ENCODE measurements at regions not wholly inside any gene's neighbourhood (a gene's known extent, or its start where the extent isn't known, plus 50 kb on each side); places are given as distances from the start of the nearest gene placed in this dataset.

DNA sequence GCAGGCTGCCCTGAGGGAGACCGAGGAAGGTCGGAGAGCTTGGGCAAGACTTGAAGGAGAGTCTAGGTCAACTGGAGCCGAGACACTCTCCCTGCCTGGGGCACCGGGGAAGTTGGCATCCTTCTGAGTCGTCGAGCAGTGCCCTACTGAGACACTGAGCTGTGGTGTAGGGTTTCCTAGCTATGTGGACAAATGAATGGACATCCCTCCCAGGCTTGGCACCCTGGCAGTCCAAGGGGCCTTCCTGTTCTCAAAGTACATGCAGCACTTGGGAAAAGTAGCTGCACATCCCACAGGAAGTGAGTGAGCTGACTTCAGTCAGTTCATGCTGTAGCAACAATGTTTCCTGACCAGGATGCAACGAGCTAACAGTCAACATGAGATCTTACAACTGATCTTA lies 57.2 kb upstream of the INPP5A start:
- Mint-ChIP-seq H3K27me3 (peaks cover 1% of the 10 kb centered on the region), H3K4me3 (no peak overlapping the region), H3K27ac (no peak overlapping the region), H3K36me3 (no peaks in the 10 kb centered on the region), H3K4me1 (no peaks in the 10 kb centered on the region), H3K9me3 (no peaks in the 10 kb centered on the region)

DNA sequence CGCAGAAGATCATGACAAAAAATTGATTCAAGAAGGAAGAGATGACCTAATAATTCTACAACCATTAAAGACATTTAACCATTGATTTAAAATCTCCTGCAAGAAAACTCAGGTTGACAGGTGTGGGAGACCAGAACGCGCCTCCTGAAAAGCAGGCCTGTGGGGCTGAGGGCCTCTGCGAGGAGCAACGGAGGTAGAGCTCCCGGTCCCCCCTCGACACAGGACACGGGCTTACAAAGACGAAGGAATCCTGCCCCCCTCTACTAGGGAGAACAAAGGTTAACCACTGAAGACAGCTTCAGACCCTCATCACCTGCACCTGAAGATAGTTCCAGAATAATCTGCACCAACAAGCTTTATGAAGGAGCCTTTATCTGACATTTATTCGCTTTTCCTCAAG lies 55.9 kb upstream of the INPP5A start:
- H3K9me3 Mint-ChIP-seq: no peaks in the 10 kb centered on the region
- H3K27me3 Mint-ChIP-seq: peaks cover 1% of the 10 kb centered on the region
- no peak overlapping the region for H3K27ac Mint-ChIP-seq
- H3K4me3 Mint-ChIP-seq: no peak overlapping the region
- H3K36me3 Mint-ChIP-seq: no peaks in the 10 kb centered on the region
- H3K4me1 Mint-ChIP-seq: no peaks in the 10 kb centered on the region

DNA sequence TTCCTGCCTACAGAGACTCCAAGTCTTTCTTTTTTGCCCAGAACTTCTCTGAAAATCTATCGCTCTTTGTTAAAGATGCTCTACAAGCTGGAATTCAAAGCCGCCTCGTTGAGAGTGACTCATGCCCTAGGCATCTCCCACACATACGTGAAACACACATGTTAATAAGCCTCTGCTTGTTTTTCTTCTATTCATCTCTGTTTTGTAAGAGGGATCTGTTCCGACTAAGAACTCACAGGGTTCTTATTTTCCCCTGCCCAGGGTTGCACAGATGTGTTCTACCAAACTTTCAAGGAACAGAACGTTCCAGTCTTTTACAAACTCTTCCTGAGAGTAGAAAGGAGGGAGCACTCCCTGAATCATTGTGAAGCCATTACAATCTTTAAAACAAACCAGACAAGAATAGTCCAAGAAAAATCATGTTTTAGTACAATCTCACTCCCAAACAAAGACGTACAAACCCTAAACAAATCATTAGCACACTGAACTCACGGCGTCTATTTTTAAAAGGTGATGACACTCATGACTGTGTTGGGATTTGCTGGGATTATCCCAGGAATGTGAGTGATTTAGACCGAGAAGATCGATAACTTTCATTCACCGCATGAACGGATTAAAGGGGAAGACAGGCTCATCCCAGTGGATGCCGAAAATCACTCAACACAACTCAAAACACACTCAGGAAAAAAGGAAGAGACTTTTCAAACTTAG lies 55.3 kb upstream of the INPP5A start:
- H3K27ac Mint-ChIP-seq: no peak overlapping the region
- no peaks in the 10 kb centered on the region for H3K27me3 Mint-ChIP-seq
- no peaks in the 10 kb centered on the region for H3K4me1 Mint-ChIP-seq
- H3K4me3 Mint-ChIP-seq: no peak overlapping the region
- H3K9me3 Mint-ChIP-seq: no peaks in the 10 kb centered on the region
- H3K36me3 Mint-ChIP-seq: no peaks in the 10 kb centered on the region

DNA sequence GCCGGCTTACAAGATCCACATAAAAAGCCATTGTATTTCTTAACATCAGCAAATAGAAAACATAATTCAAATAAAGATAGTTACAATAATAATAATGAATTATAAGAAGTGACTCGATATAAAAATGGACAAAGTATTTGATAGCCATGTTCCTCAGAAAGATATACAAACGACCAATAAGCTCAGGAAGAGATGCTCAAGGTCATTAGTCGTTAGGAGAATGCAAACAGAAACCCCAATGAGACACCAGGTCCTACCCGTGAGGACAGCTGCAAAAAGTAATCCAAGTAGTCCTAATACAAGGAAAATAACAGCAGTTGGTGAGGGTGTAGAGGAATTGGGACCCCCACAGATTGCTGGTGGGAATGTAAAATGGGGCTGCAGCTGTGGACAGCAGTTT lies 54.2 kb upstream of the INPP5A start:
- H3K4me1 Mint-ChIP-seq: no peaks in the 10 kb centered on the region
- H3K27ac Mint-ChIP-seq: no peak overlapping the region
- H3K27me3 Mint-ChIP-seq: no peaks in the 10 kb centered on the region
- no peaks in the 10 kb centered on the region for H3K36me3 Mint-ChIP-seq
- no peak overlapping the region for H3K4me3 Mint-ChIP-seq
- no peaks in the 10 kb centered on the region for H3K9me3 Mint-ChIP-seq

DNA sequence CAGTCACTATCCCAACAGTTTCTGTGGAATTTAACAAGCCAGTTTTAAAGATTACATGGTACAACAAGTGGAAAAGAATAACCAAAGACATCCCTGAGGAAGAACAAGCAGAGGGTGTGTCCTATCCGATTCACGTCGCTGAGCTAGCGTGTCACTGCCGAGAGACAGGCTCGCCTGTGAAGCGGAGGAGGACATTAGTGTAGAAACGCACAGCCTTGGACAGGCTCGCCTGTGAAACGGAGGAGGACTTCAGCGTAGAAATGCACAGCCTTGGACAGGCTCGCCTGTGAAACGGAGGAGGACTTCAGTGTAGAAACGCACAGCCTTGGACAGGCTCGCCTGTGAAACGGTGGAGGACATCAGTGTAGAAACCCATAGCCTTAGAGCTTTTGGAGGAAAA lies 52.7 kb upstream of the INPP5A start:
- H3K36me3 Mint-ChIP-seq: no peaks in the 10 kb centered on the region
- no peaks in the 10 kb centered on the region for H3K4me1 Mint-ChIP-seq
- no peaks in the 10 kb centered on the region for H3K9me3 Mint-ChIP-seq
- H3K4me3 Mint-ChIP-seq: no peak overlapping the region
- H3K27ac Mint-ChIP-seq: no peak overlapping the region
- no peaks in the 10 kb centered on the region for H3K27me3 Mint-ChIP-seq

DNA sequence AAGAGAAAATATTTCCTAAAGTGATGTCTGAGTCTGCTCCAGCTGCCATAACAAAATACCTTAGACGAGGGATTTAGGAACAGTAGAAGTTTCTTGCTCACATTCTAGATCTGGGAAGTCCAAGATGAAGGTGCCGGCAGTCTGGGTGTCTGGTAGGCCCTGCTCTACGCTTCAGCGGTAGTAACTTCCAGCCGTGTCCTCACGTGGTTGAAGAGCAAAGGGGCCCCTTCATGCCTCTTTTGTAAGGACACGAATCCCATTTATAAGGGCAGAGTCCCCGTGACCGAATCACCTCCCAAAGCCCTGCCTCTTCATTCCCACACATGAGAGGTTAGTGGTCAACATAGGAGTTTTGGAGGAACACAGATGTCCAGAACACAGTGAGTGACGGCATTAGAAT lies 52.2 kb upstream of the INPP5A start:
- H3K4me1 Mint-ChIP-seq: no peaks in the 10 kb centered on the region
- H3K27ac Mint-ChIP-seq: no peak overlapping the region
- H3K9me3 Mint-ChIP-seq: no peaks in the 10 kb centered on the region
- H3K36me3 Mint-ChIP-seq: no peaks in the 10 kb centered on the region
- no peak overlapping the region for H3K4me3 Mint-ChIP-seq
- no peaks in the 10 kb centered on the region for H3K27me3 Mint-ChIP-seq

DNA sequence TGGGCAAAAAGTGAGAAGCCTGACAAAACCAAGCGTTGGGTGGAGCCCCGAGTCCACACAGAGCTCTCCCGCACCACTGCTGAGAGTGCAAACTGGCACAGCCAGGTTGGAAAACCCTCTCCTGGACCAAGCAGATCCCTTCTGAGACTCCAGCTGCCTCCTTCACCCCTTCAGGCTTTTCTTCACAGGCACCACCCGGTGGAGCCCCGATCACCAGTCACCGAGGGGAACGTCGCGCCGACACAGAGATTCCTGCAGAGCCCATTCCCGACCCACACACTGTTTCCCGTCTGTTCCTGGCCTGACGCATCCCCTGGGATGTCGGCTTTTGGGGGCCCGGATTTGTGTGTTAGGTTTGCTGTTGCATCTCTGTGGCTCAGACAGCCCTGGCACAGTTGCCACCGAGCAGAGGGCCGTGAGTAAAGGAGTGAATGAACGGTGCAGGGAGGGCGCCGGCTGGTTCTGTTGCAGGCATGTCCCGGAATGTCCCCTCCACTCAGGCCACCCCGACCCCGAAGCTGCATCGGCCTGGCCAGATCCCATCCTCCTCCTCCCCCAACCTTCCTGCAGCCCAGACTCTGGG lies 51.0 kb upstream of the INPP5A start:
- Mint-ChIP-seq H3K36me3 (no peaks in the 10 kb centered on the region), H3K4me1 (no peaks in the 10 kb centered on the region), H3K27me3 (no peaks in the 10 kb centered on the region), H3K9me3 (no peaks in the 10 kb centered on the region), H3K4me3 (no peak overlapping the region), H3K27ac (no peak overlapping the region)

DNA sequence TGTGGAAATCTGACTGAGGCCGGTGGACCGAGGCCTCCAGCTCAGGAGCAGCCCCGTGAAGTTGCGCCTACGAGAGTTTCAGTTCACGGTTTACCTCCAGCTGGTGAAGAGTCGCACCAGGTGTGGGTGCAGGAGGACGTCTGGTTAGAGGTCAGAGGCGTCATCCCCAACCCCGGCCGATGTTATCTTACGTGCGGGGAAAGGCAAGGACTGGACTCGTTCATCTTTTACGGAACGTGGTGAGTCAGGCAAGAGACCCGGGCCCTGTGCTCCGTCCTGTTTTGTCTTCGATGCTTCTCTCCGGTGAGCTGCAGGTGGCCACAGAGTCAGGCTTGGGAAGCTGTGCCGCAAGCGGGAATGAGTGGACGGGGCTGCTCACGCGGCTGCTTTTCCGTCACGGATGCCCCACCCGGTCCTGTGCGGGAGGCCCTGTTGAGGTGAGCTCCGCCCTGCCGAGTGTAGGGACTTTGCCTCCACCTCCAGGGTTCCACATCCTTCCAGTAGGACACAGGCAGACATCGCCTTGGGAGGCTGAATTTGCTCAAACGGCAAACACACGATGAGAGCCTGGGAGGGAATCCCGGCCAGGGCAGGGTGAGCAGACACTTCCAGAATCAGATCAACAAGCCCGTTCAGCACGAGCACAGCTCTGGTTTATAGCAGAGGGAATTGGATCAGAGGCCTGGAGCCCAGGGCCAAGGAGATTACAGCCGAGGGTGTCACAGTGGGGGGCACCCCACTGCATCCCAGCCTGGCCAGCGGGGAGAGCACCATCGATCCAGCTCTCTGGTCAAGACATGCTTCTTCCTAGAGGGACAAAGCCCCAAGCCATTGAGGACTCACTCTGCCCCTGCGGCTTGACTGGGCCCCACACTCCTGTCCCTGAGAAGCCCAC lies 50.1 kb upstream of the INPP5A start:
- peak overlapping the region; percentile 35 for H3K27ac Mint-ChIP-seq
- H3K4me3 Mint-ChIP-seq: no peak overlapping the region
- no peaks in the 10 kb centered on the region for H3K4me1 Mint-ChIP-seq
- H3K36me3 Mint-ChIP-seq: no peaks in the 10 kb centered on the region
- H3K27me3 Mint-ChIP-seq: no peaks in the 10 kb centered on the region
- no peaks in the 10 kb centered on the region for H3K9me3 Mint-ChIP-seq
